HG03354 (cell line): ENCODE measurements at regions not wholly inside any gene's neighbourhood (a gene's known extent, or its start where the extent isn't known, plus 50 kb on each side); places are given as distances from the start of the nearest gene placed in this dataset.
"Not testable (repeated sequence)": the region's sequence is repeated elsewhere in the genome, so short reads cannot be mapped to it uniquely, and the experiment has no call there.

Source experiments
- ATAC-seq: cut with Tn5 transposase; IDR thresholded peaks from one replicate; pipeline ENCODE4 v1.9.1; 2021; ENCODE audit warnings: mild to moderate bottlenecking; ENCODE audit not compliant: unreplicated experiment, poor library complexity, severe bottlenecking

GRCh38 chr12:89872922-89873630, 164.4 kb upstream of the ATP2B1 start:
- no peak for ATAC-seq

- no peak for ATAC-seq
These were observed 162.0 kb upstream of the ATP2B1 start for GRCh38 chr12:89870413-89871184.

DNA sequence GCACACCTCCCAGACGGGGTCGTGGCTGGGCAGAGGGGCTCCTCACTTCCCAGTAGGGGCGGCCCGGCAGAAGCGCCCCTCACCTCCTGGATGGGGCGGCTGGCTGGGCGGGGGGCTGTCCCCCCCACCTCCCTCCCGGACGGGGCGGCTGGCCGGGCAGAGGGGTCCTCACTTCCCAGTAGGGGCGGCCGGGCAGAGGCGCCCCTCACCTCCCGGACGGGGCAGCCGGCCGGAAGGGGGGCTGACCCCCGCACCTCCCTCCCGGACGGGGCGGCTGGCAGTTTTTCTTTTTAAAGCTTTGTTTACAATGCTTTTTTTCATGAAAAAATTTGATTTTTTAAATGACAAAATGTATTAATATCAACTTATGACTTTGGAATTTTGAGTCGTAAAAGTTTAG, 159.0 kb upstream of the ATP2B1 start:
- ATAC-seq: not testable (repeated sequence)

- ATAC-seq: no peak
These were observed 155.8 kb upstream of the ATP2B1 start for GRCh38 chr12:89864411-89864810.

DNA sequence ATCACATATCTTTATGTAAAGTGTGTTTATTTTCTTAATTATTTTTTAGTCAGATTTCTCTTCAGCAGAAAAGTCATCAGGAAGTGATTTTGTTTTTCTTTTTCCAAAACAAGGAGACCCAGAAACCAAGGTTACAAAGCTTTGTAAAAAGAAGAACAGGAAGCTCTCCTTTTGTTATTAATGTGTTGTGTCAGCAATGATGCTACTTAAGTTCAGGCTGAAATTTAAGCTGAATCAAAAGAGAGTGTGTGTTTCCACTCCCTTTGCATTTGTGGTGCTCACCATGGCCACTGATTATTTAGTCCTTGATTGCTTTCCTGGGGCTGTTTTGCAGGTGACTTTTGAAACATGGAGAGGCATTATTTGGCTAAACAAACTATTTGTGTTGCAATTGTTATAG, 155.3 kb upstream of the ATP2B1 start:
- peak; percentile 52 for ATAC-seq

DNA sequence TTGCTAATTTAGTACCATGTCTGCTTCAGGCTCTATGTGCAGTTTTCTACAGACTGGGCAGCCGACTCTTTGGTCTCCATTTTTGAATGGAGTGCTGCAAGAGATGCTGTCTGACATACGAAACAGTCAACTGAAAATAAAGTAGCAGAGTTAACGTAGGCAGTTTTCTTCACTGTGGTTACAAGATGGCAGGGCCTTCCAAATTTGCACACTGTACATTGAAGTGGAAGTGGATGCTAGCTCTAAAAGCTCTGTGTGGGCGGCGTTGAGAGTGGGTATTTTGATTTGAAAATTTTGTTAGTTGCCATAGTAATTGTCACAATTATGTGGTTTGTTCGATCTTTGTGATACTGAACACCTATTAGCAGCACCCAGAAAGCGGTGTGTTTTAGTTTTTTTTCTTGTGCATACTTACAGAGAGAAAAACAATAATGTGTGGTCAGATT, 154.9 kb upstream of the ATP2B1 start:
- peak; percentile 86 for ATAC-seq

DNA sequence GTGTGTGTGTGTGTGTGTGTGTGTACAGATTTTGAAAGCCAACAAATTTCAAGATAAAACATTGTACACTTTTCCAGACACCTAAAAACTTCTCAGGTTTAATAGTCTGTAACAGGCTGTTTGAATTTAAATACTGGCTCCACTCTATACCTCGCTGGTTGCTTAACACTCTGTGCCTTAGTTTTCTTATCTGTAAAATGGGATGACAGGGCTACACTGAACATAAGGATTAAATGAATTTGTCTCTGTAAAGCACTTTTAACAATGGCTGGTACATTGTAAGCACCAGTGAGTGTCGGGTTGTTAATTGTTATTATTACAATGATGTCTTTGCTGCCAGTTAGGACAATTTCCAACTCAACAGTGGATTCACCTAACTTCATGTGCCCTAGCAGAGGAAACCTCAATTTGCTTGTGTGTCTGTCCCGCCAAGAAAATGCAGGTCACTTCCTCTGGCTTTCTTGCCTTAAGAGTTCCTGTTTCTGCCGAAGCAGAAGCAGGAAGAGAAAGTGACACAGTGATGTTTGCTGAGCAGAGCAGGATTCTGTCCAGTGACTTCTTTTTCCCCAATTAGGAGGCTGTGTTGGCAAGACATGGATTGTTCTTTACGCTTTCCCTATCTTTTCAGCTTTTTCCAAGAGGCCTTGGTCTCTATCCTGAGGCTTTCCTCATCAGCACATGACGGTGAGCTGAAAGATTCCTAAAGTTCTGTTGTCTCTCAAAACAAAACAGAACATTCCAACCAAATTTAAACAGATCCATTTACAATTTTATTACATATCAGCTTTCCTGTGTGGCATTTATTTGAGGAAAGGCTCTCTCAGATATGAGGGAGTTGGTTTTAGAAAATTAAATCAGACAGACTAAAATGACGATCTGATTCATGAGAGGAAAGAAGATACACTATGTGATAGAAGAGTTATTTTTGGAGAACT, 154.1 kb upstream of the ATP2B1 start:
- peak; percentile 53 for ATAC-seq

- no peak for ATAC-seq
These were observed 152.4 kb upstream of the ATP2B1 start for GRCh38 chr12:89861086-89861485.

DNA sequence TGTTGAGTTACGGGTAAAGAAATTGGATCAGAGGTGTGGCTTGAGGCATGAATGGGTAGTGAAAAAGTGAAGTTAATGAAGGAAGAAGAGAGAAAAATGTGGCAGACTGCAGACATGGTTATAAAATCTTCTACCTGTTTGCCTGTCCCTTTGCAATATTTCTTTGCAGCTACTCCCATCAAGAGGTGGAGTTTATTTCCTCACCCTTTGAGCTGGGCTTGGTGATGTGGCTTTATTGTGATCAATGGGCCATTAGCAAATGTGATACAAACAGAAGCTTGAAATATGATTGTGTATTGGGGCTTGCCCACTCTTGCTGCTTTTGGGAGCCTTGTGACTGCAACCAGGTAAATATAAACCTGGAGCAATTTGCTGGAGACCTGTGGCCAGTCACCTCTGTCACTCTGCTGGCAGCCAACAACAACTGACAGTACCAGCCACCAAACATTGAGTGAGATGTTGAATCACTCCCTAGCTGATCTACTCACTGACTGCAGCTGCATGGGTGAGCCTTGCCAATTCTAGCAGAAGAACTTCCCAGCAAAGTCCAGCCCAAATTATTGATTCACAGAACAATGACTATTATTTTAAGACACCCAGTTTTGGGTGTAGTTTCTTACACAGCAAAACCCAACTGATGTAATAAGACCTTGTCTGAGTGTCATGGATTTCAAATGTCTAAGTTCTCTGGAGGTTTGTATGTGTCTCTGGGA, 151.0 kb upstream of the ATP2B1 start:
- no peak for ATAC-seq

- ATAC-seq: no peak
These were observed 150.1 kb upstream of the ATP2B1 start for GRCh38 chr12:89858718-89859117.

DNA sequence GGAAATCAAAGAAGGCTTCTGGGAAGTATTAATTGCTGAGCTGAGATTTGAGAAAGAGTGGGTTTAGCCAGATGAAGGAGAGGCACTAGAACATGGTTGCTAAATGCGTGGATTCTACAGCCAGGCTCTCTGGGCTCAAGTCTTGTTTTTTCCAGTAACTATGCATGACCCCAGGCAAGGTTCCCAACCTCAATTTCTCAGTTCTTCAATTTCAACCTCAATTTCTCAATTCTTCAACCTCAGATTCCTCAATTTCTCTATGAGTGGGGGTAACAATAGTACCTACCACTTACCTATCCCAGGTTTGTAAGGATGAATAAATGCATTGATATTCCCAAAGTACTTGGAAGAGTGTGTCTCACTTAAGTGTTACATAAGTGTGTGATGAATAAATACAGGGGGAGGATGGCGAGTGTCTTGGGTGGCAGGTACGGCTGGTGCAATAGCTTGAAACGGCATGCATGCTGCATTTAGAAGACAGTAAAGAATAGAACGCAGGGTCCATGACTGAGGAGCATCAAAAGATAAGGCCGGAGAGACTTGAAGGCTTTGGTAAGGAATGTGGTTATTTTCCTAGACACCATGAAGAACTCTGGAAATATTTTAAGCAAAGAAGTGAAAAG, 149.1 kb upstream of the ATP2B1 start:
- ATAC-seq: peak; percentile 39

DNA sequence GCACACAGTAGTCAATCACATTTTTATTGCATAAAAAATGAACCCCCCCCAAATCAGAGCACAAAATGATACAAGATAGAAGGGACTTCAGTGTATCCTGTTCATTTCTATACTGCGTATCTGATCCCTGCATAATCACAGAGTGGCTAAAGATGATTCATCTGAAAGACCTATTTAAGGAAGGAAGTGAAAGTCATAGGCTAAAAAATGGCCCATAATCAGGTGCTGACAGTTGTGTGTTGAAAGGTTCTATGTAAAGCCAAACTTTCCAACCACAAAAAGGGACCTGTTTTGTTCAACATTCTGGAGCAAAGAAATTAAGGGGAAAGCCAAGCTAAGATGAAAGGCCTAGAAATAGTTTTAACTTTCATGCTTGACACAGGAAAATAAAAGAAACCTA, 147.8 kb upstream of the ATP2B1 start:
- peak; percentile 86 for ATAC-seq

DNA sequence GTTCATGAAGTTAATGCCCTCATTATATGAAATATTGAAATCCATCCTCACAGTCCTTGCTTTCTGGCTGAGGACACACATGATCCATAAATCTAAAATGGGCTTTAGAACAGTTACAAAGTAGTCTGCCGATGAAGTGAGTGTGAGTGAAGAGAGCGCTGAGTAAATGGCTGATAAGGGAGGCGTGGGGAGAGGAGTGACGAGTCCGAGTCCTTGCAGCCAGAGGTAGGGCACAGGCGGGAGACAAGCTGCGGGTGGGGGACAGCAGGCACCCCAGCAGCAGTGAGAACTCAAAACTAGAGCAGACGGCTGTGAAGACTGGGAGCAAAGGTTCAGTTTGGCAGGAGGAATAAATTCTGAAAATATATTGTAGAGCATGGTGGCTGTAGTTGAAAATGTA, 140.1 kb upstream of the ATP2B1 start:
- no peak for ATAC-seq

DNA sequence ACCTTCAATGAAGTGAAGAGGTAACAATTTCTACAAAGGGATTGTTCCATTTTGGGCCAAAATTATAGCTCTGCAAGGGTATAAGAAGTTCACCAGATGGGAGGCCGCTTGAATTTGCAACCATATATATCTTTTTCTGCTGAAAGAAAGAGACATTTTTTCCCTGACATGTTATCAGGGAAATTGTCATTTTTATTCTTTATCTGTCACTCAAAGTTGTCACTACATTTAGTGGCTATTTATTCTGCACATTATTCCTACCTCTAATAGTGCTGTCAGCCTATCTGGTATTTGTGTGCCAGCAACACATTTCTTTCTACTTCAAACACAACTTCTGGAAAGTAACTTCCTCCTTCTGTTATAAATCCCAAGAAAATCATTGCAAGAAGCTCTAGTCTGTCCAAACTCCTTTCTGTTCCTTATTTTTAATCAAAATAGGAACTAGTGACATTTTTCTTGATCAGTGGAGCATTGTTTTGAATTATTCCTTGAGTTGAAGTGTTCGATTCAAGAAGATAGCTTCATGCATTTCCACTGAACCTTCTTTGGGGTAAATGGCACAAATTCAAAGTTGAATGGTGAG, 137.9 kb upstream of the ATP2B1 start:
- no peak for ATAC-seq

DNA sequence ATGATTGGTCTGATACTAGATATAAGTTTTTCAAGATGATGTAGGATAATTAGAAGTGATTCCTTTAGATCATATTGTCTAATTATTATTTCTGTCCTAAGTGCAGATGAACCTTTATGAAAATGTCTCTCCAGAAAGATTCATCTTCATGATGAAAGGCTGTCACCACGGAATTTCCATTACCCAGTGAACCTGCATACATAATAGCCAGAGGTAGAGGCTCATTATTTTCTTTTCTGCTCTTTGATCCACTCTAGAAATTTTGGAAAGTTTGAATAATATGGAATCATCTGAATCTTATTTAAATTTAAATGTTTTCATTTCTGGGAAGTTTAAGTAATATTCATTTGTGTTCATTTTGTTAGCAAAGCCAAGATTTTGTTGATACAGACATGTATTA, 137.1 kb upstream of the ATP2B1 start:
- ATAC-seq: no peak

DNA sequence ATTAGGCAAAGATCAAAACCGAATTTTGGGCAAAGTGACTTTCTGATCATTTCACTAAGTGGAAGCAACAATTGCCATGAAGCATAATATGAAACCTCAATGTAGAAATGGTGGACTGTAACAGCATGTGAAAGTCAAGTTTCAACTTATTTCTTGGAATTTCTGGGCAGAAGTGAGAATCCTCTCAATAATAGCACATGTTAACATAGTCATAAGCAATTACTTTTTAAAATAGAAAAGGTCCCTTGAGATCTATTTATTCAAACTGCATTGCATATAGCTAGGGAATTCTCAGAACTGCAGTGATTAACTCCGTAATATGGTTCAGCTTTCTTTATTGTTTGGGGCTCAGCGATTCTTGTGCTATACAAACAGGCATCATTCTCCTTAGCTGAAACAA, 136.7 kb upstream of the ATP2B1 start:
- no peak for ATAC-seq

DNA sequence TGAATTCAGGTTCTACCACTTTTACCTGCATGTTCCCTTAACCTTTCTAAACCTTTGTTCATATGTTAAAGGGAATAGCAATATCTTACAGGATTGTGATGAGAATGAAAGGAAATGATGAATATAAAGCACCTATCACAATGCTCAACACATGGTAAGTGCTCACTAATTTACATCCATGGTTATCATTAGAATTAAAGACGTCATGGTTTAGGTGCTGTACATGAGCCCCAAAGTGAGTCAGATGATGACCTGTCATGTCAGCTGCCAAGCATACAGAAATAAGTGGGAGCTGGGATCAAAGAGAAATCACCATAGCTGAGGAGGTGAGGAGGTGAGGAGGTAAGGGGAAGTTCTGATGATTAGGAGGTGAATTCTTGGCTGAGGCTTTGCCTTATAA, 135.9 kb upstream of the ATP2B1 start:
- ATAC-seq: no peak

DNA sequence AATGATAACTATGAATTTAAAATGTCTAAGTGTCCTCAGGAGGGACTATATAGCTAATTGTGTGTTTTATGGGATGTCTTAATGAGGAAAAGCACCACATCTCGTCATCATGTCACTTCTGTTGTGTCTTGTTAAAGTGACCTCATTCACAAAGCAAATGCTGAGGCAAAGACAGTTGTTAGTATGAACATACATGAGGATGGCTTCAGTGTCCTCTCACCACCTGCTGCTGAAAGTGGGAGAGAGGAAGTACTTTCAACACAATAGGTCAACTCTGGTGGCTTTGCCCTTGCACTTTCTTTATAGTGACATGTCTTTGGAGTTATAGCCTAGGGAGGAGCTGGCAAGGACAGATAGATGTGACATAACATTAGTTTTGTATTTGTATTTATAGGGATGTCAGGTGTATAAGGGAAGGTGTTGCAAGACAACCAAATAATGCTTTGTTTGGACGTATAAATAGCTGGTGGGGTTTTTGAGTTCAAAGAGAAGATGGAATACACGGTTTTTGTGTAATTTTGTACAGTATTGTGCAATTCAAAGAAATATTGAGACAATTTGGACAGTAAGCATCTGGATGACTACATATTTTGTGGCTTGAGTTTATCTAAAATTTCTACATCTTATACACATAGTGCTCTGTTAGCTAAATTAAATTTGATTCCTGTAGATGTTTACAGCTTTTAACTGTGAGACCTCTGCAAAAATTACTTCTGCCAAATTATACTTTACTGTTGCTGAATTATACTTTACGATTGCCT, 131.7 kb upstream of the ATP2B1 start:
- ATAC-seq: no peak
